ENCODE measurements at regions not wholly inside any gene's neighbourhood (a gene's known extent, or its start where the extent isn't known, plus 50 kb on each side); places are given as distances from the start of the nearest gene placed in this dataset.

DNA sequence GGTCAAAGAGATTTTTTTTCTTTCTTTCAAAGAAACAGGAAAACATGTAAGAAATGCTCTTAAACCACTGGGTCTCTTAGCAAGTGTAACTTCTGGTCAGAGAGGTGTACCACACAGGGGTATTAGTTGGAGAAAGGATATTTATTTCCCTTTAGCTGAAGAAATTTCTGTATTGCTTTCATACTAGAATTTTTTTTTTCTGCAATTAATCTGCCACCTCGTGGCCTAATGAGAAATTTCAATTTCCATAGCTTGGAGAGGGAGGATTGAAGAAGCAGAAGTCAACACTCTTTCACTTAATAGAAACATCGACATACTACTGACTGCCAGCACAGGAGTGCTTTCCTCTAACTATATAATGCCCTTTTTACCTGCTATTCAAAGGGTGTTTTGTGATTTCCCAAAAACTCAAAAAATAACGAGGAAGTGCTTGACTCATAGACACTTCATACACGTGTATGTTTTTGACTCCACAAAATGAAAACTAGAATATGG lies 177.6 kb upstream of the NAMPT start:
- Histone ChIP-seq H3K36me3 (no peaks in the 10 kb centered on the region), H3K27me3 (no peaks in the 10 kb centered on the region), H3K9me3 (no peaks in the 10 kb centered on the region), H3K4me3 (no peak overlapping the region), H3K27ac (no peak overlapping the region), H3K4me1 (ENCODE audit: insufficient read depth) (no peaks in the 10 kb centered on the region)
- TF ChIP-seq EP300 (IDR thresholded peaks at IDR 0.05) (no peak), POLR2A (IDR thresholded peaks at IDR 0.05) (no peak), CTCF (IDR thresholded peaks at IDR 0.05) (peak; percentile 30 to 72 (median 50))
- DNase-seq, result no peak
- WGBS, 3 donors, result 38 to 43% (median 40%) methylated on average over 4 of the region's 4 CpGs
- intact Hi-C loops (cut with DNase I), result loop anchor here (2.0 to 10.0 kb wide), 3 partner anchors 178 to 286 kb away; partner anchors contain the start of gene NAMPT (in 1 of the 4)

DNA sequence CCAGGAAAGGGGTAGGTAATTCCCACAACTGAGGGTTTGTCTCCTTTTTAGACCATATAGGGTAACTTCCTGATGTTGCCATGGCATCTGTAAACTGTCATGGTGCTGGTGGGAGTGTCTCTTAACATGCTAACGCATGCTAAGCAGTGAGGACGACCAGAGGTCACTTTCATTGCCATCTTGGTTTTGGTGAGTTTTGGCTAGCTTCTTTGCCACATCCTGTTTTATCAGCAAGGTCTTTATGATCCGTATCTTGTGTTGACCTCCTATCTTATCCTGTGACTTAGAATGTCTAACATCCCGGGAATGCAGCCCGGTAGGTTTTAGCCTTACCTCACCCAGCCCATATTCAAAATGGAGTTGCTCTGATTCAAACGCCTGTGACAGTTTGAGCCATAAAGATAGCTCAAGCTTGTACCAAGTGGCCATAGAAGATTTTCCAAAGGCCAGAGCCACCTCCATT lies 176.0 kb upstream of the NAMPT start:
- 75 to 88% (median 79%) methylated on average over 6 of the region's 6 CpGs for WGBS, 3 donors
- intact Hi-C loops (cut with DNase I), result loop anchor here in 2 of 4 donors (5.0 to 10.0 kb wide), 2 partner anchors 176 to 284 kb away; partner anchors contain the start of gene NAMPT (in 1 of the 2)
- no peaks in the 10 kb centered on the region for H3K36me3 ChIP-seq

GRCh38 chr7:106459397-106460072 lies 174.8 kb upstream of the NAMPT start:
- Histone ChIP-seq H3K4me1 (ENCODE audit: insufficient read depth) (no peaks in the 10 kb centered on the region), H3K27me3 (no peaks in the 10 kb centered on the region), H3K27ac (no peak overlapping the region), H3K36me3 (no peaks in the 10 kb centered on the region), H3K4me3 (no peak overlapping the region), H3K9me3 (no peaks in the 10 kb centered on the region)
- TF ChIP-seq CTCF (IDR thresholded peaks at IDR 0.05), result no peak
- TF ChIP-seq POLR2A (IDR thresholded peaks at IDR 0.05), result no peak
- no peak for TF ChIP-seq EP300 (IDR thresholded peaks at IDR 0.05)
- DNase-seq, result no peak
- 91 to 92% (median 91%) methylated on average over 7 of the region's 7 CpGs for WGBS, 3 donors
- intact Hi-C loops (cut with DNase I), result loop anchor here in 2 of 4 donors (5.0 to 10.0 kb wide), 2 partner anchors 175 to 282 kb away; partner anchors contain the start of gene NAMPT (in 1 of the 2)

More for the DNA sequence above, 176.0 kb upstream of the NAMPT start:
- TF ChIP-seq POLR2A (IDR thresholded peaks at IDR 0.05), result no peak
- no peak for TF ChIP-seq CTCF (IDR thresholded peaks at IDR 0.05)
- TF ChIP-seq EP300 (IDR thresholded peaks at IDR 0.05), result no peak
- no peaks in the 10 kb centered on the region for H3K9me3 ChIP-seq
- H3K4me3 ChIP-seq, result no peak overlapping the region
- H3K27ac ChIP-seq, result no peak overlapping the region
- no peak for DNase-seq
- no peaks in the 10 kb centered on the region for H3K27me3 ChIP-seq
- no peaks in the 10 kb centered on the region for H3K4me1 ChIP-seq (ENCODE audit: insufficient read depth)

- Histone ChIP-seq H3K27me3 (no peaks in the 10 kb centered on the region), H3K9me3 (no peaks in the 10 kb centered on the region), H3K4me1 (ENCODE audit: insufficient read depth) (no peaks in the 10 kb centered on the region), H3K27ac (no peak overlapping the region), H3K36me3 (no peaks in the 10 kb centered on the region), H3K4me3 (no peak overlapping the region)
- intact Hi-C loops (cut with DNase I), result no loop called here
- WGBS, 3 donors, result 96 to 99% (median 97%) methylated on average over 4 of the region's 4 CpGs
- no peak for DNase-seq
- TF ChIP-seq CTCF (IDR thresholded peaks at IDR 0.05) (no peak), EP300 (IDR thresholded peaks at IDR 0.05) (no peak), POLR2A (IDR thresholded peaks at IDR 0.05) (no peak)
Measured at GRCh38 chr7:106457678-106458077, 172.9 kb upstream of the NAMPT start.
